ENCODE measurements at regions not wholly inside any gene's neighbourhood (a gene's known extent, or its start where the extent isn't known, plus 50 kb on each side); places are given as distances from the start of the nearest gene placed in this dataset.

DNA sequence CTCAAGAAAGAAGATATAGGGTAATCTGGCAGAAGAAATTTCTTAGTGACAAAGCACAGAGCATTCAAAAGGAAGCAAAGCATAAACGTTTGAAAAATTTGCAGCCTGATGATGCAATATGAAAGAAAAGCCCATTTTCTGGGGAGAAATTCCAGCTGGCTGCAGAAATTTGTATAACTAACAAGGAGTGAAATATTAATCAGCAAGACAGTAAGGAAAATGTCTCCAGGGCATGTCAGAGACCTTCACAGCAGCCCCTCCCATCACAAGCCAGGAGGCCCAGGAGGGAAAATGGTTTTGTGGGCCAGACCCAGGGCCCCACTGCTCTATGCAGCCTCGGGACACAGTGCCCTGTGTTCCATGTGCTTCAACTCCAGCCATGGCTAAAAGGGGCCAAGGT is 359.4 kb downstream of the HINT1 start:
- H3K4me1 ChIP-seq (ENCODE audit: insufficient read depth) = peaks cover 6% of the 10 kb centered on the region; the same call in 1 of the 2 replicates
- no peak overlapping the region for H2AFZ ChIP-seq
- H3K36me3 Mint-ChIP-seq (ENCODE audit: low read depth) = no peaks in the 10 kb centered on the region
- no peak overlapping the region for H3K27ac Mint-ChIP-seq
- H3K4me2 ChIP-seq = no peak overlapping the region
- no peak overlapping the region for H3K4me3 ChIP-seq
- H3K36me3 ChIP-seq (ENCODE audit: insufficient read depth) = no peaks in the 10 kb centered on the region
- no peaks in the 10 kb centered on the region for H3K27me3 ChIP-seq (ENCODE audit: insufficient read depth)
- peaks cover 8% of the 10 kb centered on the region; the same call in 2 of the 3 replicates for H3K4me1 Mint-ChIP-seq
- H3K9me3 Mint-ChIP-seq = peaks cover 6% of the 10 kb centered on the region; the same call in 1 of the 3 replicates
- DNase-seq (ENCODE audit: low spot score) = no peak
- peaks cover 6% of the 10 kb centered on the region; the same call in 1 of the 2 replicates for H3K9me2 ChIP-seq (ENCODE audit: insufficient read depth)
- no peaks in the 10 kb centered on the region for H3F3A ChIP-seq (replicated peaks; ENCODE audit: low read depth)
- H3K27me3 Mint-ChIP-seq (ENCODE audit: insufficient read depth, low read depth, poor library complexity) = no peaks in the 10 kb centered on the region
- no peak for TF ChIP-seq POLR2AphosphoS5 (IDR thresholded peaks at IDR 0.05; ENCODE audit: low read depth)
- no peak for TF ChIP-seq EZH2 (IDR thresholded peaks at IDR 0.05; ENCODE audit: low read depth, unreplicated experiment)
- TF ChIP-seq, protein P1, sequence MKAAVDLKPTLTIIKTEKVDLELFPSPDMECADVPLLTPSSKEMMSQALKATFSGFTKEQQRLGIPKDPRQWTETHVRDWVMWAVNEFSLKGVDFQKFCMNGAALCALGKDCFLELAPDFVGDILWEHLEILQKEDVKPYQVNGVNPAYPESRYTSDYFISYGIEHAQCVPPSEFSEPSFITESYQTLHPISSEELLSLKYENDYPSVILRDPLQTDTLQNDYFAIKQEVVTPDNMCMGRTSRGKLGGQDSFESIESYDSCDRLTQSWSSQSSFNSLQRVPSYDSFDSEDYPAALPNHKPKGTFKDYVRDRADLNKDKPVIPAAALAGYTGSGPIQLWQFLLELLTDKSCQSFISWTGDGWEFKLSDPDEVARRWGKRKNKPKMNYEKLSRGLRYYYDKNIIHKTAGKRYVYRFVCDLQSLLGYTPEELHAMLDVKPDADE (IDR thresholded peaks at IDR 0.05) = no peak
- TF ChIP-seq EZH2phosphoT487 (IDR thresholded peaks at IDR 0.05; ENCODE audit: unreplicated experiment) = no peak
- no peaks in the 10 kb centered on the region for H4K20me1 ChIP-seq (replicated peaks; ENCODE audit: insufficient read depth)
- no peak overlapping the region for H3K4me3 Mint-ChIP-seq
- no peak for ATAC-seq
- no peaks in the 10 kb centered on the region for H3K79me2 ChIP-seq (replicated peaks; ENCODE audit: insufficient read depth)
- H3K27ac ChIP-seq (ENCODE audit: low read depth) = no peak overlapping the region

DNA sequence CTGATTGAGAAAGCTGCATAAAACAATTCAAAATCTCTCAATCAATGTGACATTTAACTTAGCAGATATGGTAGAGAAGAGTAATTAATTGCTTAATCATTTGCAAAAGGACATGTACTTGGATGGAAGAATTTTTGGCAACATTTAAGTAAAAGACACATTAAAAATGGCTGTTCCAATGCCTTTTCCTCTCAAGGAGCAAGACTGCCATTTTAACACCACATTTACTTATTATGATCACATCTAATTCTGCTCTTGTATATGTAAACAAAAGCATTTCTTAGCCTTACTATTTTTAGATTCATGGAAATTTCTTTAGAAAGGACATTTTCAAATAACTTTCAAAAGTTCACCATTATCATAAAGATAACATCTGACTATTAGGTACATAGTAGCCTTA is 360.0 kb downstream of the HINT1 start:
- Histone ChIP-seq H3K27ac (ENCODE audit: low read depth) (no peak overlapping the region), H3K36me3 (ENCODE audit: insufficient read depth) (no peaks in the 10 kb centered on the region), H3K79me2 (replicated peaks; ENCODE audit: insufficient read depth) (no peaks in the 10 kb centered on the region), H3F3A (replicated peaks; ENCODE audit: low read depth) (no peaks in the 10 kb centered on the region), H3K9me2 (ENCODE audit: insufficient read depth) (peaks cover 6% of the 10 kb centered on the region; the same call in 1 of the 2 replicates), H3K4me1 (ENCODE audit: insufficient read depth) (peaks cover 3% of the 10 kb centered on the region; the same call in 1 of the 2 replicates), H3K27me3 (ENCODE audit: insufficient read depth) (no peaks in the 10 kb centered on the region), H2AFZ (no peak overlapping the region), H3K4me3 (no peak overlapping the region), H3K4me2 (no peak overlapping the region), H4K20me1 (replicated peaks; ENCODE audit: insufficient read depth) (no peaks in the 10 kb centered on the region)
- peaks cover 3% of the 10 kb centered on the region; the same call in 2 of the 3 replicates for H3K4me1 Mint-ChIP-seq
- DNase-seq (ENCODE audit: low spot score) (no peak), ATAC-seq (no peak)
- H3K27ac Mint-ChIP-seq = no peak overlapping the region
- H3K4me3 Mint-ChIP-seq = no peak overlapping the region
- no peaks in the 10 kb centered on the region for H3K36me3 Mint-ChIP-seq (ENCODE audit: low read depth)
- no peaks in the 10 kb centered on the region for H3K27me3 Mint-ChIP-seq (ENCODE audit: insufficient read depth, low read depth, poor library complexity)
- H3K9me3 Mint-ChIP-seq = peaks cover 6% of the 10 kb centered on the region; the same call in 1 of the 3 replicates
- TF ChIP-seq, protein P2, sequence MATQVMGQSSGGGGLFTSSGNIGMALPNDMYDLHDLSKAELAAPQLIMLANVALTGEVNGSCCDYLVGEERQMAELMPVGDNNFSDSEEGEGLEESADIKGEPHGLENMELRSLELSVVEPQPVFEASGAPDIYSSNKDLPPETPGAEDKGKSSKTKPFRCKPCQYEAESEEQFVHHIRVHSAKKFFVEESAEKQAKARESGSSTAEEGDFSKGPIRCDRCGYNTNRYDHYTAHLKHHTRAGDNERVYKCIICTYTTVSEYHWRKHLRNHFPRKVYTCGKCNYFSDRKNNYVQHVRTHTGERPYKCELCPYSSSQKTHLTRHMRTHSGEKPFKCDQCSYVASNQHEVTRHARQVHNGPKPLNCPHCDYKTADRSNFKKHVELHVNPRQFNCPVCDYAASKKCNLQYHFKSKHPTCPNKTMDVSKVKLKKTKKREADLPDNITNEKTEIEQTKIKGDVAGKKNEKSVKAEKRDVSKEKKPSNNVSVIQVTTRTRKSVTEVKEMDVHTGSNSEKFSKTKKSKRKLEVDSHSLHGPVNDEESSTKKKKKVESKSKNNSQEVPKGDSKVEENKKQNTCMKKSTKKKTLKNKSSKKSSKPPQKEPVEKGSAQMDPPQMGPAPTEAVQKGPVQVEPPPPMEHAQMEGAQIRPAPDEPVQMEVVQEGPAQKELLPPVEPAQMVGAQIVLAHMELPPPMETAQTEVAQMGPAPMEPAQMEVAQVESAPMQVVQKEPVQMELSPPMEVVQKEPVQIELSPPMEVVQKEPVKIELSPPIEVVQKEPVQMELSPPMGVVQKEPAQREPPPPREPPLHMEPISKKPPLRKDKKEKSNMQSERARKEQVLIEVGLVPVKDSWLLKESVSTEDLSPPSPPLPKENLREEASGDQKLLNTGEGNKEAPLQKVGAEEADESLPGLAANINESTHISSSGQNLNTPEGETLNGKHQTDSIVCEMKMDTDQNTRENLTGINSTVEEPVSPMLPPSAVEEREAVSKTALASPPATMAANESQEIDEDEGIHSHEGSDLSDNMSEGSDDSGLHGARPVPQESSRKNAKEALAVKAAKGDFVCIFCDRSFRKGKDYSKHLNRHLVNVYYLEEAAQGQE (IDR thresholded peaks at IDR 0.05; ENCODE audit: unreplicated experiment) = no peak
- TF ChIP-seq, protein P3, sequence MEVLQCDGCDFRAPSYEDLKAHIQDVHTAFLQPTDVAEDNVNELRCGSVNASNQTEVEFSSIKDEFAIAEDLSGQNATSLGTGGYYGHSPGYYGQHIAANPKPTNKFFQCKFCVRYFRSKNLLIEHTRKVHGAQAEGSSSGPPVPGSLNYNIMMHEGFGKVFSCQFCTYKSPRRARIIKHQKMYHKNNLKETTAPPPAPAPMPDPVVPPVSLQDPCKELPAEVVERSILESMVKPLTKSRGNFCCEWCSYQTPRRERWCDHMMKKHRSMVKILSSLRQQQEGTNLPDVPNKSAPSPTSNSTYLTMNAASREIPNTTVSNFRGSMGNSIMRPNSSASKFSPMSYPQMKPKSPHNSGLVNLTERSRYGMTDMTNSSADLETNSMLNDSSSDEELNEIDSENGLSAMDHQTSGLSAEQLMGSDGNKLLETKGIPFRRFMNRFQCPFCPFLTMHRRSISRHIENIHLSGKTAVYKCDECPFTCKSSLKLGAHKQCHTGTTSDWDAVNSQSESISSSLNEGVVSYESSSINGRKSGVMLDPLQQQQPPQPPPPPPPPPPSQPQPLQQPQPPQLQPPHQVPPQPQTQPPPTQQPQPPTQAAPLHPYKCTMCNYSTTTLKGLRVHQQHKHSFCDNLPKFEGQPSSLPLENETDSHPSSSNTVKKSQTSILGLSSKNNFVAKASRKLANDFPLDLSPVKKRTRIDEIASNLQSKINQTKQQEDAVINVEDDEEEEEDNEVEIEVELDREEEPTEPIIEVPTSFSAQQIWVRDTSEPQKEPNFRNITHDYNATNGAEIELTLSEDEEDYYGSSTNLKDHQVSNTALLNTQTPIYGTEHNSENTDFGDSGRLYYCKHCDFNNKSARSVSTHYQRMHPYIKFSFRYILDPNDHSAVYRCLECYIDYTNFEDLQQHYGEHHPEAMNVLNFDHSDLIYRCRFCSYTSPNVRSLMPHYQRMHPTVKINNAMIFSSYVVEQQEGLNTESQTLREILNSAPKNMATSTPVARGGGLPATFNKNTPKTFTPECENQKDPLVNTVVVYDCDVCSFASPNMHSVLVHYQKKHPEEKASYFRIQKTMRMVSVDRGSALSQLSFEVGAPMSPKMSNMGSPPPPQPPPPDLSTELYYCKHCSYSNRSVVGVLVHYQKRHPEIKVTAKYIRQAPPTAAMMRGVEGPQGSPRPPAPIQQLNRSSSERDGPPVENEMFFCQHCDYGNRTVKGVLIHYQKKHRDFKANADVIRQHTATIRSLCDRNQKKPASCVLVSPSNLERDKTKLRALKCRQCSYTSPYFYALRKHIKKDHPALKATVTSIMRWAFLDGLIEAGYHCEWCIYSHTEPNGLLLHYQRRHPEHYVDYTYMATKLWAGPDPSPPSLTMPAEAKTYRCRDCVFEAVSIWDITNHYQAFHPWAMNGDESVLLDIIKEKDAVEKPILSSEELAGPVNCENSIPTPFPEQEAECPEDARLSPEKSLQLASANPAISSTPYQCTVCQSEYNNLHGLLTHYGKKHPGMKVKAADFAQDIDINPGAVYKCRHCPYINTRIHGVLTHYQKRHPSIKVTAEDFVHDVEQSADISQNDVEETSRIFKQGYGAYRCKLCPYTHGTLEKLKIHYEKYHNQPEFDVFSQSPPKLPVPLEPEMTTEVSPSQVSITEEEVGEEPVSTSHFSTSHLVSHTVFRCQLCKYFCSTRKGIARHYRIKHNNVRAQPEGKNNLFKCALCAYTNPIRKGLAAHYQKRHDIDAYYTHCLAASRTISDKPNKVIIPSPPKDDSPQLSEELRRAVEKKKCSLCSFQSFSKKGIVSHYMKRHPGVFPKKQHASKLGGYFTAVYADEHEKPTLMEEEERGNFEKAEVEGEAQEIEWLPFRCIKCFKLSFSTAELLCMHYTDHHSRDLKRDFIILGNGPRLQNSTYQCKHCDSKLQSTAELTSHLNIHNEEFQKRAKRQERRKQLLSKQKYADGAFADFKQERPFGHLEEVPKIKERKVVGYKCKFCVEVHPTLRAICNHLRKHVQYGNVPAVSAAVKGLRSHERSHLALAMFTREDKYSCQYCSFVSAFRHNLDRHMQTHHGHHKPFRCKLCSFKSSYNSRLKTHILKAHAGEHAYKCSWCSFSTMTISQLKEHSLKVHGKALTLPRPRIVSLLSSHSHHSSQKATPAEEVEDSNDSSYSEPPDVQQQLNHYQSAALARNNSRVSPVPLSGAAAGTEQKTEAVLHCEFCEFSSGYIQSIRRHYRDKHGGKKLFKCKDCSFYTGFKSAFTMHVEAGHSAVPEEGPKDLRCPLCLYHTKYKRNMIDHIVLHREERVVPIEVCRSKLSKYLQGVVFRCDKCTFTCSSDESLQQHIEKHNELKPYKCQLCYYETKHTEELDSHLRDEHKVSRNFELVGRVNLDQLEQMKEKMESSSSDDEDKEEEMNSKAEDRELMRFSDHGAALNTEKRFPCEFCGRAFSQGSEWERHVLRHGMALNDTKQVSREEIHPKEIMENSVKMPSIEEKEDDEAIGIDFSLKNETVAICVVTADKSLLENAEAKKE (CRISPR knock-in tag; IDR thresholded peaks at IDR 0.05) = no peak
- TF ChIP-seq, protein P1 (IDR thresholded peaks at IDR 0.05) = no peak
- TF ChIP-seq, protein P4, sequence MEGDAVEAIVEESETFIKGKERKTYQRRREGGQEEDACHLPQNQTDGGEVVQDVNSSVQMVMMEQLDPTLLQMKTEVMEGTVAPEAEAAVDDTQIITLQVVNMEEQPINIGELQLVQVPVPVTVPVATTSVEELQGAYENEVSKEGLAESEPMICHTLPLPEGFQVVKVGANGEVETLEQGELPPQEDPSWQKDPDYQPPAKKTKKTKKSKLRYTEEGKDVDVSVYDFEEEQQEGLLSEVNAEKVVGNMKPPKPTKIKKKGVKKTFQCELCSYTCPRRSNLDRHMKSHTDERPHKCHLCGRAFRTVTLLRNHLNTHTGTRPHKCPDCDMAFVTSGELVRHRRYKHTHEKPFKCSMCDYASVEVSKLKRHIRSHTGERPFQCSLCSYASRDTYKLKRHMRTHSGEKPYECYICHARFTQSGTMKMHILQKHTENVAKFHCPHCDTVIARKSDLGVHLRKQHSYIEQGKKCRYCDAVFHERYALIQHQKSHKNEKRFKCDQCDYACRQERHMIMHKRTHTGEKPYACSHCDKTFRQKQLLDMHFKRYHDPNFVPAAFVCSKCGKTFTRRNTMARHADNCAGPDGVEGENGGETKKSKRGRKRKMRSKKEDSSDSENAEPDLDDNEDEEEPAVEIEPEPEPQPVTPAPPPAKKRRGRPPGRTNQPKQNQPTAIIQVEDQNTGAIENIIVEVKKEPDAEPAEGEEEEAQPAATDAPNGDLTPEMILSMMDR (conservative IDR thresholded peaks at IDR 0.05; ENCODE audit: low read depth in 2 of 2) = no peak
- TF ChIP-seq EZH2phosphoT487 (IDR thresholded peaks at IDR 0.05; ENCODE audit: unreplicated experiment) = no peak

Measured in GM23338 (cell line).